GM12864 (cell line): ENCODE measurements at regions not wholly inside any gene's neighbourhood (a gene's known extent, or its start where the extent isn't known, plus 50 kb on each side); places are given as distances from the start of the nearest gene placed in this dataset.

Source experiments
- DNase-seq: peaks from one replicate; pipeline ENCODE4 v3.0.0-alpha.2; 2011; ENCODE audit warnings: low read depth
- H3K4me3 ChIP-seq: 2 replicates; pipeline ENCODE4 v1.5.1; 2011; ENCODE audit warnings: mild to moderate bottlenecking, low read depth, low read length, control low read depth
- TF ChIP-seq, protein P1 (sequence below): IDR thresholded peaks from 2 replicates; pipeline ENCODE4 v1.5.1; 2011; ENCODE audit warnings: low read depth, mild to moderate bottlenecking, moderate library complexity, low read length, control low read depth, inconsistent platforms; ENCODE audit errors: missing control alignments

DNA sequence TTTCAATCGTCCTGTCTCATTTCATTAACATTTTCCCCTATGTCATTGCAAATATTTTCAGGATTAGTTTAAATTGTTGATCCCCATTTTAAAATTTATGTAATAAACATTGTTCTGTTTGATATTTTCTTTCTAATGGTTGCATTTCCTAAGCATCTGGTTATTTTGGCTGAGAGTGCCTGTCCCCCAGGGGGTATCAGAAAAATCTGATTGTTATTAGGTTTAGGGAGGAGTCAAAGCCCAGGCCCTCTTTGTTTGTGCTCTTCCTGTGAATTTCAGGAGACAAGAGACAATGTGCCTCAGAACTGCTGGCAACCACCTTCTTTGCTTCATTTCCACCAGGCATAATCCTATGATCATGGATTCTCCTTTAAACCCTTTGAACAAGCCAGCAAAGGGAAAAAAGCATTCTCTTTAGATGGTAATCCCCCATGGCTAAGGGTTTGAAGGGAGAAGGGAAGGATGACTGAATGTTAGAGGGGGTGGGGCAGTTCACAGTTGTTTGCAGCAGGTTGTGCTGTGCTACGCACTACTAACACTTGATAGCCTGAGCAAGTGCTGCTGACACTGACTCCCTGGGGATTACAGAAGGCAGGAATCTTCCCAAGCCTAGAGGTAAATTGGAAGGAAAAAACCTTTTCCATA, 462.4 kb upstream of the LRRC4C start:
- DNase-seq = no peak

DNA sequence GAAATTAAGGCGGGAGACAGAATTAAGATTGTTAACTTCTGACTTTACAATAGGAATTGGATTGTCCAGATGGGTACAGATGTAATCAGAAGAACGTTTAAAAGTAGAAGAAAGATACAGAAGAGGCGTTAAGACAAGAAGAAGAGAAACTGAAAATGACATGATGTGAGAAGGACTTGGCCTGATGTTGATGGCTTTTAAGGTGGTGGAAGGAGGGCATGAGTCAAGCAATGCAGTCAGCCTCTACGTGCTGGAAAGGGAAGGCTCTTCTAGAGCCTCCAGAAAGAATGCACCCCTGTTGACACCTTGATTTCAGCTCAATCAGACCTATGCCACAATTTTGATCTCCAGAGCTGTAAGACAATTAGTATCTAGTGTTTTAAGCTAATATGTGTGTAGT, 466.9 kb upstream of the LRRC4C start:
- TF ChIP-seq, protein P1, sequence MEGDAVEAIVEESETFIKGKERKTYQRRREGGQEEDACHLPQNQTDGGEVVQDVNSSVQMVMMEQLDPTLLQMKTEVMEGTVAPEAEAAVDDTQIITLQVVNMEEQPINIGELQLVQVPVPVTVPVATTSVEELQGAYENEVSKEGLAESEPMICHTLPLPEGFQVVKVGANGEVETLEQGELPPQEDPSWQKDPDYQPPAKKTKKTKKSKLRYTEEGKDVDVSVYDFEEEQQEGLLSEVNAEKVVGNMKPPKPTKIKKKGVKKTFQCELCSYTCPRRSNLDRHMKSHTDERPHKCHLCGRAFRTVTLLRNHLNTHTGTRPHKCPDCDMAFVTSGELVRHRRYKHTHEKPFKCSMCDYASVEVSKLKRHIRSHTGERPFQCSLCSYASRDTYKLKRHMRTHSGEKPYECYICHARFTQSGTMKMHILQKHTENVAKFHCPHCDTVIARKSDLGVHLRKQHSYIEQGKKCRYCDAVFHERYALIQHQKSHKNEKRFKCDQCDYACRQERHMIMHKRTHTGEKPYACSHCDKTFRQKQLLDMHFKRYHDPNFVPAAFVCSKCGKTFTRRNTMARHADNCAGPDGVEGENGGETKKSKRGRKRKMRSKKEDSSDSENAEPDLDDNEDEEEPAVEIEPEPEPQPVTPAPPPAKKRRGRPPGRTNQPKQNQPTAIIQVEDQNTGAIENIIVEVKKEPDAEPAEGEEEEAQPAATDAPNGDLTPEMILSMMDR = no peak
- no peak for DNase-seq
- no peak overlapping the region for H3K4me3 ChIP-seq

More for the DNA sequence above, 462.4 kb upstream of the LRRC4C start:
- H3K4me3 ChIP-seq = no peak overlapping the region
- TF ChIP-seq, protein P1 = no peak

DNA sequence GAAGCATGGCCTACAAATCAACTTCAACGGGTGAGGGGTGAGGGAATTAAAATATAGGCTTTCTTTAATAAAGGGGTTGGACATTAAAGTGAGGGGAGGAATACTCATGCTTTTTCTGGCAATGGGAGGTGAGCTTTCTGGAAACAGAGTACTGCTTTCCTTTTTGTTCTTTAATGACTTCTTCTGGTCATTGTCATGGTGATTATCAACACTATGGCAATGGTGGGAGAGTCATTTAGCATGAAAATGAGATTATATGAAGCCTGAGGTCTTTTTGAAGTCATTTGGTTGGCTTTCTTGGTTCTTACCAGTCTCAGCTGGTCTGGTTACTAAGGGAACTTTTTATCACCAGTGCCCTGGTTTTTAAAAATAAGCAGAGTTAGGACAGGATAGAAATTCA, 475.8 kb upstream of the LRRC4C start:
- H3K4me3 ChIP-seq = no peak overlapping the region
- DNase-seq = no peak
- TF ChIP-seq, protein P1 = no peak

DNA sequence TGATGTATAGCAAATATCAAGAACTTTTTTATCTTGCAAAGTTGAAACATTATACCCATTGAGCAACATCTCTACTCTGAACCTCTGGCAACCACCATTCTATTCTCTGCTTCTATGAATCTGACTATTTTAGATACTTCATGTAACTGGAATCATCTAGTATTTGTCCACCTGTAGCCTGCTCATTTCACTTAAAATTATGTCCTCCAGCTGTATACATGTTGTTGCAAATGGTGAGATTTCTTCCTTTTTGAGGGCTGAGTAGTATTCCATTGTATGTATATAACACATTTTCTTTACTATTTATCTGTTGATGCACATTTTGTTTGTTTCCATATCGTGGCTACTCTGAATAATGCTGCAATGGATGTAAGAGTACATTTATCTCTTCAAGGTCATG, 476.3 kb upstream of the LRRC4C start:
- no peak overlapping the region for H3K4me3 ChIP-seq
- TF ChIP-seq, protein P1 = no peak
- no peak for DNase-seq

DNA sequence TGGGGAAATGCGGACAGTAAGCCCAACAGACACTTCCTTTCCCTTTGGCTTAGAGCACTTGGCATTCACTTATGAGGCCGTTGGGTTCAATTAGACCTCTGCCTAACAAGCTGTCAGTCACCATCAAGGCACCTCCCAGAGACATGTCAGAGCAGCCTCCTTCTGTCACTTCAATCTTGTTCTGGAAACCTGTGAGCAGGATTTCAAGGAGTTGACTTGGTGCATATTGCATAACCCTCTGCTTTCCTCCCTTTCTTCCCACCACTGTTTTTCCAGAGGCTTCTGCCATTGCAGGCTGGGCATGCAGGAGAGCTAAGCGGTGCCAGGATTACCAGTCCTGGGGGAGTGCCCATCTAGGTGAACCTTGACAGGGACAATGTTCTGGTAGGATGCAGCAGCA, 484.2 kb upstream of the LRRC4C start:
- DNase-seq = no peak
- TF ChIP-seq, protein P1 = no peak
- H3K4me3 ChIP-seq = no peak overlapping the region

DNA sequence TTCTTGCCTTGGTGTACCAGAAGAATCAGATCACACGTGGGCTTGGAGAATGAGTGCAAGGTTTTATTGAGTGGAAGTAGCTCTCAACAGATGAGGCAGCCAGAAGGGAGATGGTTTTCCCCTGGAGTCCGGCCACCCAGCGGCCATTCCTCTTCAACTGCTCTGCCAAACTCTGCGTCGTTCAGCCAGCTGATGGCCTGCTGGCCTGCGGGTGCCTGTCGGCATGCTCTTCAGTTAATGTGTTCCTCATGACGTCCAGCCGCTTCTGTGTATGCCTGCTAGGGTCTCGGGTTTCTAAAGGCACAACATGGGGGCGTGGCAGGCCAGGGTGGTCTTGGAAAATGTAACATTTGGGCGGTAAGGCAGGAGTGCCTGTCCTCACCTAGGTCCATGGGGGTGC, 487.9 kb upstream of the LRRC4C start:
- TF ChIP-seq, protein P1 = no peak

DNA sequence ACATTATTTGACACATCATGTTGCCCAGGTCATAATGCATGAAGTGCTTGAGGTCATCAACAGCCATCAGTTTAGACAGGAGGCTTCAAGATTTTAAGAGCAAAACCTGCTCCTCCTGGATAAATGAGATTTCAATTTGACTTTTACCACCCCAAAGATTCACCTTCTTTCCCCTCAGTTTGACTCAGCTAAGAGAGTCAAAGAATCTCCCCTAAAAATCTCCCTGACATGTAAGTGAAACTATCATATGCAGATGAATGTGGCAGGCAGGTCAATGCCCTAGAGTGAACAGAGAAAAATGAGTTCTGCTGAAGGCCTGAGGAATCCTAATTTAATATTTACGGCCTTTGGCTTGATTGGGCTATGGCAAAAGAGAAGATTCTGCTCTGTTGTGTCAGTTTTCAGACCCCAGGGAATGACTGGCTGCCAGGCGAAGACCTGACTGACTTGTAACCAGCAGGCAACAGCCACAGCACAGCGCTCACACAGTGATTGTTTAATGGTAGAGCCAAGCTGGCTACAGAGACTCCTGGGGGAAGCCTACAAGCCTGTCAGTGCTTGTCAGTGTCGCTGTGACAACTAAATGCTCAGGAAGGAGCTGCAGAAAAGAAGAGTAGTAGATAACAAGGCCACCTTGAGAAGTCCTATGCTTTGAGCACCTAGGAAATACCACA, 491.2 kb upstream of the LRRC4C start:
- no peak for DNase-seq
- TF ChIP-seq, protein P1 = no peak
- no peak overlapping the region for H3K4me3 ChIP-seq

More for the DNA sequence above, 487.9 kb upstream of the LRRC4C start:
- H3K4me3 ChIP-seq = no peak overlapping the region
- DNase-seq = no peak
